ENCODE measurements at regions not wholly inside any gene's neighbourhood (a gene's known extent, or its start where the extent isn't known, plus 50 kb on each side); places are given as distances from the start of the nearest gene placed in this dataset.

- TF ChIP-seq POLR2AphosphoS5 (IDR thresholded peaks at IDR 0.05) (no peak), CTCF (IDR thresholded peaks at IDR 0.05) (no peak), POLR2A (IDR thresholded peaks at IDR 0.05) (no peak)
These were observed 135.7 kb downstream of the DTHD1 start for GRCh38 chr4:36417146-36417545.
